Brain microvascular endothelial cell (primary cell): ENCODE measurements at regions not wholly inside any gene's neighbourhood (a gene's known extent, or its start where the extent isn't known, plus 50 kb on each side); places are given as distances from the start of the nearest gene placed in this dataset.

Experiments used
- DNase-seq: peaks from one replicate; pipeline ENCODE4 v3.0.0-alpha.2; 2020
- H3K27ac ChIP-seq: fragments of 250-450 bp; sonication (Bioruptor Pico); 2 replicates; pipeline ENCODE4 v1.5.1; 2020; ENCODE audit warnings: mild to moderate bottlenecking, moderate library complexity
- H3K27me3 ChIP-seq: fragments of 250-450 bp; sonication (Bioruptor Pico); replicated peaks from 2 replicates; pipeline ENCODE4 v1.5.1; 2020; ENCODE audit warnings: mild to moderate bottlenecking
- H3K36me3 ChIP-seq: fragments of 250-450 bp; sonication (Bioruptor Pico); replicated peaks from 2 replicates; pipeline ENCODE4 v1.5.1; 2020; ENCODE audit warnings: mild to moderate bottlenecking
- H3K4me3 ChIP-seq: 2 replicates; pipeline ENCODE4 v1.5.1; 2011; ENCODE audit warnings: low read depth, mild to moderate bottlenecking, control low read depth, low read length, moderate library complexity
- in situ Hi-C: cut with HindIII; loops from 2 replicates; pipeline ENCODE4 v1.10.0; 2017; ENCODE audit warnings: low sequenced_read_pairs, low pct_ligation_motif_present
- TF ChIP-seq, protein P1 (sequence below): IDR thresholded peaks from 2 replicates; pipeline ENCODE4 v1.5.1; 2011; ENCODE audit warnings: low read depth, mild to moderate bottlenecking, moderate library complexity, low read length, control low read depth, inconsistent platforms; ENCODE audit errors: missing control alignments

DNA sequence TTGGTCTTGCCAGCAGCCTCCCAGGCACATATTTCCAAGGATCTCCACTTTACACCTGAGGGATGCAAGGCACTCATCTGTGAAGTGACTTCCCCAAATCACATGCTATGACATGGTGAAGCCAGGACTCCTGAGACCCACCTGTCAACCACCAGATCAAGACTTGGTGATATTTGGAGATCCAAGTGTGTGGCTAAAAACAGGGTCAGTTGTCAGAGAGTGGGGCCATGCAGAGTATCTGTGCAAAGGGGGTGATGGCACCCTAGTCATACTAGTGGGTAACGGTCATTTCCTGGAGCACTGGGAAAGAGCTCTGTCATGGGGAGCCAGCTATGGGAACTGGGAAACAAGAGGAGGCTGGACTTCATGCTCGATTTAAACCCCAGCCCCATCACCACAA is 218.4 kb upstream of the IRS2 start:
- TF ChIP-seq, protein P1, sequence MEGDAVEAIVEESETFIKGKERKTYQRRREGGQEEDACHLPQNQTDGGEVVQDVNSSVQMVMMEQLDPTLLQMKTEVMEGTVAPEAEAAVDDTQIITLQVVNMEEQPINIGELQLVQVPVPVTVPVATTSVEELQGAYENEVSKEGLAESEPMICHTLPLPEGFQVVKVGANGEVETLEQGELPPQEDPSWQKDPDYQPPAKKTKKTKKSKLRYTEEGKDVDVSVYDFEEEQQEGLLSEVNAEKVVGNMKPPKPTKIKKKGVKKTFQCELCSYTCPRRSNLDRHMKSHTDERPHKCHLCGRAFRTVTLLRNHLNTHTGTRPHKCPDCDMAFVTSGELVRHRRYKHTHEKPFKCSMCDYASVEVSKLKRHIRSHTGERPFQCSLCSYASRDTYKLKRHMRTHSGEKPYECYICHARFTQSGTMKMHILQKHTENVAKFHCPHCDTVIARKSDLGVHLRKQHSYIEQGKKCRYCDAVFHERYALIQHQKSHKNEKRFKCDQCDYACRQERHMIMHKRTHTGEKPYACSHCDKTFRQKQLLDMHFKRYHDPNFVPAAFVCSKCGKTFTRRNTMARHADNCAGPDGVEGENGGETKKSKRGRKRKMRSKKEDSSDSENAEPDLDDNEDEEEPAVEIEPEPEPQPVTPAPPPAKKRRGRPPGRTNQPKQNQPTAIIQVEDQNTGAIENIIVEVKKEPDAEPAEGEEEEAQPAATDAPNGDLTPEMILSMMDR, result no peak
- Histone ChIP-seq H3K27me3 (no peaks in the 10 kb centered on the region), H3K4me3 (no peak overlapping the region), H3K27ac (no peak overlapping the region), H3K36me3 (no peaks in the 10 kb centered on the region)
- in situ Hi-C loops, result no loop called here
- no peak for DNase-seq

DNA sequence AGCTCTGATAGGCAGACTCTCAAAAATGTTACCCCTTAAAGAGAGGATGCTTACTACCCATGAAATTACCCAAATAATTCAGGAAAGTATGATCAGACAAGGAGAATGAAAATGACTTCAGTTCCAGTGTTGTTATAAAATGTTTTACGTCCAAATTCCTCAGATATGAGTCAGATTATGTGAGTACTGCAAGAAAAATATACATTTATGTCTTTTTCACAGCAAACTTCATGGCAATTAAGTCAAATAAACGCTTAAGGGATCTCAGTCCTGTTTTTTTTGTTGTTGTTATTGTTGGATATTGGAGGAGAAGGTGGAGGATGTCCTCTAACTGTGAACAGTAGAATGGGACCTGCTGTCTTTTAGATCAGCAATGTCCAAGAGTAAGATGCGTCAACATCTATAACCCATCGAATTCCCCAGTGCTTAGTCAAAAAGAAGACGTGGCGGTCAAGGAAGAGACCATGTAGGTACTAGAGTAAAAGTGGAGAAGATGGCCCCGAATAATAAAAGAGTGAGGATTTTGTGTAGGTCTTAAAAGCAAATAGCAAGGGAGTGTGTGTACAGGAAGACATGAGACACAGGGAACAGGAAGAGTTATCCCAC is 215.4 kb upstream of the IRS2 start:
- H3K27ac ChIP-seq, result peak overlapping the region; percentile 53

DNA sequence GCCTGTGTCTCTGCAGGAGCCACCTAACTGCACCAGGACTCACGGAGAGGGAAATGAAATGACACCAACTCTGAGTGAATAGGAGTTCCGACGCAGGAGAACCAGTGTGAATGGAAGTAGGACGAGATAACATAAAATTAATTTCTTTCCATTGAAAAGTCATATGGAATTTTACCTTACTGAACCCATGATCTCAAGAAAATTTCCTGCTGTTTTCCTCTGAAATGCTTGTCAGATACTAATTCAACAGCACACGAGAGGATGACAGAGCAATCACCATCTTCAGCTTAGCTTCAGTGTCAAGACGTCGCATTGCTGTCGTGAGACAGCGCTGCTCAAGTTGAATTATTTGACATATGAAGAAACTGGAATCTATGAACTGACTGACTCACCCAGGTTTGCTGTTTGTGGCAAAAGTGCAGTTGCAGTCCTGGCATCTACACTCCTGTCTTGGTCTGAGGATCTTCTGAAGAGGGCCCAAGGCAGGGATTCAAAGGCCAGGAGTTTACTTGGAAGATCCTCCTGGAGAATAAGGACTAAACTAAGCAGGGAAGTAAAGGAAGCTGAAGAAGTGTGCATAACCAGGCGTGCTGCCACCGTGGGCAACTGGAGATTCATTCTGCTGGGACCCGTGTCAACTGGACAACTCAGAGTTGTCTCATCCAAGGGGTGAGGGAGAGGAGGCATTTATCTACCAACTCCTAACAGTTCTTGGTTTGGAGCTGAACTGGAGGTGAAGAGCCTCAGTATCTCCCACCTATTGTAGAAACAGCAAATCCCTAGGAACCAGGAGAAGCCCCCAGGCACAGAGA is 214.4 kb upstream of the IRS2 start:
- TF ChIP-seq, protein P1, result no peak
- Histone ChIP-seq H3K36me3 (no peaks in the 10 kb centered on the region), H3K4me3 (no peak overlapping the region), H3K27ac (no peak overlapping the region), H3K27me3 (no peaks in the 10 kb centered on the region)
- no peak for DNase-seq
- in situ Hi-C loops, result no loop called here

More for the DNA sequence above, 215.4 kb upstream of the IRS2 start:
- DNase-seq, result peak; percentile 81
- H3K4me3 ChIP-seq, result no peak overlapping the region
- no peaks in the 10 kb centered on the region for H3K36me3 ChIP-seq
- TF ChIP-seq, protein P1, result no peak
- no peaks in the 10 kb centered on the region for H3K27me3 ChIP-seq
- in situ Hi-C loops, result no loop called here

DNA sequence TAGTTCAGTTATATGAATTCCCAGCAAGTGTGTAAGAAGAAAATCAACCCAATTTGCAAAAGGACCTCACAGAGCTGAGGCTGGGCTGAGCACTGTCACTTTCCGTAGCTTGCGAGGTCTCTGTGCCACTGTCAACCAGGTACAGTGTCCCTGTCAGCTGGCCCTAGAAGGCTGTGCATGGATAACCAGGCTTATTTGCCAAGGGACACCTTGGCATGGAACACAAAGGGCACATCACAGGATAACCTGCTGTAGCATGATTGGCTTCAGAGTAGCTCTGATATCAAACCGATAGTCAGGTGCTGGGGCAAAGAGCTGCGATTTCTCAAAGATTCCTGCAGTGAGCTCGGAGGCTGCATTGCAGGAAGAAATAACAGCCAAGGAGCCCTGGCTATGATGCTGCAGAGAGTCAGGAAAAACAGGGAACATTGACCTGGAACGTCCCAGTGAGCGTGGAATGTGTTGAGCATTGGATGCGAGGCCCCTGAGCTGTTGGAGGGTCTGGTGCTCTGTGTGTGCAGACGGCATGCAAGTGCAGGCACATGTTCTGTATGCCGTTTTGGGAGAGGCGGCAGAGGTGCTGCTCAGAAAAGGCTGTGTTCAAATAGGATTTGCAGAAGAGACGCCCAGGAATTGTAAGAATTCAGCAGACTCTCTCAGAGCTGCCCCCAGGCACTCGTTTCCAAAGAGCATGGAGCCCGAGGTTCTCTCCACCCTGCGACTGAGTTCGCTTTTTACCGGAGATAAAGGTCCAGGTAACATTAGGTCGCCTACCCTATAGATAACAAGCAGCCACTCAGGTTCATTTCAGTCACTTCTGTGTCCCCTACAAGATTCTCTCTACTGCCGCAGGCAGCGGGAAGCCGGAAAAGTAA is 213.5 kb upstream of the IRS2 start:
- in situ Hi-C loops, result no loop called here
- Histone ChIP-seq H3K4me3 (no peak overlapping the region), H3K36me3 (no peaks in the 10 kb centered on the region), H3K27ac (no peak overlapping the region), H3K27me3 (no peaks in the 10 kb centered on the region)
- TF ChIP-seq, protein P1, result no peak
- DNase-seq, result no peak

DNA sequence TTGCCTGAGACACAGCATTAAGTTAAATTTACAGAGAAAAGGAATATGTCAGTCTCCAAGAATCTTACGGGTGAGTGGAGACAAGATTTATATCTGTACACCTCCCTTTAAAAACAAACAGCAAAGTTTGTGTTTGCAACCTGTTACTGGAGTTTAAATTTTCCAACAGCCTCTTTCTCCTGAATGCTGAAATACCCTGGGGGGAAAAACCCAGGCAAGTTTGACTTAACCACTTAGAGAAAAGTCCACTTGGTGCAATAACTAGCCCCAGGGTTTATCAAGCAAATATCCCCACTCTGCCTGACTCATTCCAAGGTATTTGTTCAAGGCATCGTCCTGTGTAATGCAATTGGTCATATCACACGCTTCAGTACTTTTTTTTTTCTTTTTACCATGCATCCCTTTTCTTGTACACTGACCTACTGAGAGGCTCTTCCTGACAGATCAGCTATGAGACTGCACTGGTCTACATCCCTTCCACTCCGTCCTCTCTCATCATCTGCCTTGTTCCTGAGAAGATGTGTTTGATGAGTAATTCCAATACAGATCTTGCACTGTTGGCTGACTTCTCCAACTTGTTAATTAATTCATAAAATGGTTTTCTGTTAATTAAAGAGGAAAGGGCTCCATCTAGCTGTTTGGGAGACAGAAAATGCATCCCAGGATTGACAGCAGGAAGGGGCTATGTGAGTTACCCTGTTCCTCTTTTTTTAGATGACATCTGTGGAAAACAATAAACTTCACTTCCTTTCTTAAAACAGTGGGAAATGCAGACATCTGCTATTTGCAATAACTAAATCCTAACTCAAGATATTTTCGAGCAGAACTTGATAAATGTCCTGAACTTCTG is 212.5 kb upstream of the IRS2 start:
- DNase-seq, result peak; percentile 86
- TF ChIP-seq, protein P1, result no peak
- Histone ChIP-seq H3K36me3 (no peaks in the 10 kb centered on the region), H3K4me3 (no peak overlapping the region), H3K27ac (no peak overlapping the region), H3K27me3 (no peaks in the 10 kb centered on the region)
- in situ Hi-C loops, result no loop called here
